HCT116 (cell line): ENCODE measurements at regions not wholly inside any gene's neighbourhood (a gene's known extent, or its start where the extent isn't known, plus 50 kb on each side); places are given as distances from the start of the nearest gene placed in this dataset.

Experiments
- ATAC-seq: fragments of 200-7000 bp; cut with Tn5 transposase; 2 replicates; pipeline ENCODE4 v1.9.1; 2020; ENCODE audit warnings: mild to moderate bottlenecking, moderate library complexity
- BruUV-seq: library from RNA; stranded (reverse); fragments of 400-500 nt; replicated peaks from 2 replicates; lab custom pipeline; 2021; lab: Mats Ljungman, UMichigan
- CTCF ChIA-PET: fragments of 300-600 bp; sonication (Branson Sonifier 250); formaldehyde crosslinking; loops from one replicate; lab custom pipeline; 2021; ENCODE audit warnings: antibody characterized with exemption; lab: Charles Lee
- POLR2A ChIA-PET: fragments of 300-600, 350-600 bp; sonication (Branson Sonifier 250); formaldehyde crosslinking; loops from one replicate; lab custom pipeline; 2021; ENCODE audit warnings: antibody characterized with exemption; lab: Charles Lee
- RAD21 ChIA-PET, 2 experiments: fragments of 300-600 bp; sonication (Branson Sonifier 250); formaldehyde crosslinking; loops; one replicate each; lab custom pipeline; 2023; ENCODE audit warnings: low total read pairs in 2 of 2; ENCODE audit not compliant: uncharacterized antibody in 2 of 2, unreplicated experiment in 2 of 2, low non-redundant PET in 1 of 2; lab: Charles Lee
- DNase-seq: peaks from one replicate; pipeline ENCODE4 v3.0.0-alpha.2; 2010; ENCODE audit warnings: low read depth, low spot score
- H2AFZ ChIP-seq: fragments of 200-600 bp; shearing (Covaris generic), sonication (generic); 2 replicates; pipeline ENCODE4 v1.6.1; 2017; ENCODE audit warnings: low read depth, mixed run types, mixed read lengths, antibody characterized with exemption, low read length; ENCODE audit not compliant: poor library complexity, severe bottlenecking
- H3K27ac ChIP-seq: 2 replicates; pipeline ENCODE4 v1.5.1; 2012; ENCODE audit warnings: low read depth, low read length
- H3K27me3 ChIP-seq: fragments of 200-600 bp; sonication (generic); 2 replicates; pipeline ENCODE4 v1.6.1; 2016; ENCODE audit warnings: mixed run types, low read length, mixed read lengths; ENCODE audit not compliant: insufficient read depth
- H3K36me3 ChIP-seq, 2 experiments: fragments of 200-500 bp in 1 of 2; fragments of 200-600 bp in 1 of 2; sonication (Bioruptor generic) in 1 of 2; sonication (generic) in 1 of 2; 2 replicates each; pipeline versions ENCODE4 v1.5.1 to v1.6.1; 2014 to 2016; ENCODE audit warnings: low read length in 2 of 2, inconsistent platforms in 1 of 2, mixed read lengths in 1 of 2, mixed run types in 1 of 2; ENCODE audit not compliant: insufficient read depth in 2 of 2, control insufficient read depth in 1 of 2
- H3K4me1 ChIP-seq, 2 experiments: fragments of 200-600 bp in 1 of 2; sonication (generic) in 1 of 2; 2 replicates each; pipeline versions ENCODE4 v1.5.1 to v1.6.1; 2012 to 2017; ENCODE audit warnings: low read length in 2 of 2, inconsistent platforms in 1 of 2, mild to moderate bottlenecking in 1 of 2, mixed read lengths in 1 of 2, mixed run types in 1 of 2, moderate library complexity in 1 of 2; ENCODE audit not compliant: insufficient read depth in 2 of 2, control insufficient read depth in 1 of 2
- H3K4me2 ChIP-seq: fragments of 200-600 bp; sonication (generic); 2 replicates; pipeline ENCODE4 v1.6.1; 2017; ENCODE audit warnings: mixed run types, low read length, mixed read lengths
- H3K4me3 ChIP-seq, 2 experiments: fragments of 200-600 bp in 1 of 2; sonication (generic) in 1 of 2; replicated peaks in 1 of 2; 2 replicates each; pipeline ENCODE4 v1.5.1; 2011 to 2016; ENCODE audit warnings: low read length in 2 of 2, control low read depth in 1 of 2, low read depth in 1 of 2, mild to moderate bottlenecking in 1 of 2, mixed read lengths in 1 of 2, mixed run types in 1 of 2
- H3K79me2 ChIP-seq: fragments of 200-600 bp; sonication (generic); 2 replicates; pipeline ENCODE4 v1.6.1; 2017; ENCODE audit warnings: mild to moderate bottlenecking, mixed run types, low read length, moderate library complexity, mixed read lengths; ENCODE audit not compliant: insufficient read depth
- H3K9ac ChIP-seq: fragments of 200-600 bp; sonication (generic); 2 replicates; pipeline ENCODE4 v1.6.1; 2016; ENCODE audit warnings: low read length, mixed read lengths
- H3K9me2 ChIP-seq: fragments of 200-600 bp; sonication (generic), shearing (Covaris generic); 2 replicates; pipeline ENCODE4 v1.6.1; 2017; ENCODE audit warnings: mixed run types, mild to moderate bottlenecking, moderate library complexity; ENCODE audit not compliant: insufficient read depth
- H3K9me3 ChIP-seq, 2 experiments: fragments of 200-500 bp in 1 of 2; fragments of 200-600 bp in 1 of 2; sonication (Bioruptor generic) in 1 of 2; sonication (generic) in 1 of 2; 2 replicates each; pipeline ENCODE4 v1.6.1; 2014 to 2017; ENCODE audit warnings: low read length in 2 of 2, mixed read lengths in 2 of 2, inconsistent platforms in 1 of 2, low read depth in 1 of 2, mild to moderate bottlenecking in 1 of 2, mixed run types in 1 of 2, moderate library complexity in 1 of 2; ENCODE audit not compliant: control insufficient read depth in 1 of 2, insufficient read depth in 1 of 2
- H4K20me1 ChIP-seq: fragments of 200-600 bp; sonication (generic), shearing (Covaris generic); 2 replicates; pipeline ENCODE4 v1.6.1; 2017; ENCODE audit warnings: mixed run types, mild to moderate bottlenecking, moderate library complexity; ENCODE audit not compliant: insufficient read depth
- CBX3 ChIP-seq: IDR thresholded peaks from 2 replicates; pipeline ENCODE4 v1.6.1; 2012; ENCODE audit warnings: low read depth
- CEBPB ChIP-seq: IDR thresholded peaks from 2 replicates; pipeline ENCODE4 v1.6.1; 2012; ENCODE audit warnings: low read depth
- EZH2phosphoT487 ChIP-seq: fragments of 200-600 bp; IDR thresholded peaks from 2 replicates; pipeline ENCODE4 v1.6.1; 2018; ENCODE audit warnings: antibody characterized with exemption, borderline replicate concordance
- POLR2A ChIP-seq: IDR thresholded peaks from 2 replicates; pipeline ENCODE4 v1.7.0; 2011; ENCODE audit warnings: borderline replicate concordance; ENCODE audit not compliant: insufficient read depth, insufficient read length; ENCODE audit errors: extremely low read depth
- SRF ChIP-seq: IDR thresholded peaks from 2 replicates; pipeline ENCODE4 v1.6.1; 2012; ENCODE audit warnings: low read depth
- YY1 ChIP-seq: IDR thresholded peaks from 2 replicates; pipeline ENCODE4 v1.6.1; 2011; ENCODE audit warnings: low read length, low read depth, moderate library complexity, mild to moderate bottlenecking; ENCODE audit not compliant: insufficient replicate concordance; ENCODE audit errors: extremely low read depth
- ZNF274 ChIP-seq: fragments of 200-500 bp; sonication (Bioruptor generic); IDR thresholded peaks from 2 replicates; pipeline ENCODE4 v1.6.1; 2014; ENCODE audit warnings: mild to moderate bottlenecking, low read depth, low read length, inconsistent platforms
- intact Hi-C: fragments of 100-400 bp; cut with micrococcal nuclease; formaldehyde crosslinking; loops from 2 replicates; pipeline ENCODE4 v1.10.0; 2022
- TF ChIP-seq, protein P1 (sequence below): IDR thresholded peaks from 2 replicates; pipeline ENCODE4 v1.6.1; 2011; ENCODE audit warnings: mild to moderate bottlenecking, low read length, moderate library complexity; ENCODE audit not compliant: insufficient replicate concordance; ENCODE audit errors: extremely low read depth

DNA sequence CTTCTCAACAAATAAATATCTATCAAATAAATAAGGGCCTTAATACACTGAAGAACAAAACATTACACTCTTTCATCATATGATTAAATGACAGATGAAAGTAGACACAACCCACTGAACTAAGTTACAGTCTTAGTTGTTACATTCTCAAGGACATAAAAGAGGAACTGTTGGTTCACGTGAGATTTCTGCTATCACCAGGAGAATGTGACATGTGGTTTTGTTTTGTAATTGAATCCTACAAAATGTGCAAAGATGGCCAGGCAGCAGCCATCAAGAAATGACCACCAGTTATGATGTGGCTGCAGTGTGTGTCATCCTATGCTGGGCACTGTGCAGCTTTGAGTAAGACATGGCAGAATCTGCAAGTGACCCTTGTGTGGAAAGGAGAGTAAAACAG is 310.6 kb upstream of the PIK3C3 start:
- CTCF ChIA-PET, result no interaction called here
- no peak for TF ChIP-seq EZH2phosphoT487
- TF ChIP-seq, all 23 proteins: peak for 0
- ChIA-PET POLR2A (no interaction called here), RAD21 (no interaction called here)
- ATAC-seq (no peak), DNase-seq (no peak)
- no peak overlapping the region for H3K4me3 ChIP-seq
- no peaks in the 10 kb centered on the region for H3K36me3 ChIP-seq
- no TSS peak for BruUV-seq
- intact Hi-C loops, result no loop called here
- H3K9ac ChIP-seq, result no peak overlapping the region
- no peak overlapping the region for H3K27ac ChIP-seq
- H3K4me1 ChIP-seq, result no peaks in the 10 kb centered on the region
- H2AFZ ChIP-seq, result no peak overlapping the region
- H3K9me3 ChIP-seq, result peaks cover 13 to 21% of the 10 kb centered on the region in 2 experiments; a peak in 2 of 4 replicates
- no peak overlapping the region for H3K4me2 ChIP-seq
- H3K79me2 ChIP-seq, result no peaks in the 10 kb centered on the region
- no peaks in the 10 kb centered on the region for H4K20me1 ChIP-seq
- H3K27me3 ChIP-seq, result no peaks in the 10 kb centered on the region
- H3K9me2 ChIP-seq, result no peaks in the 10 kb centered on the region

DNA sequence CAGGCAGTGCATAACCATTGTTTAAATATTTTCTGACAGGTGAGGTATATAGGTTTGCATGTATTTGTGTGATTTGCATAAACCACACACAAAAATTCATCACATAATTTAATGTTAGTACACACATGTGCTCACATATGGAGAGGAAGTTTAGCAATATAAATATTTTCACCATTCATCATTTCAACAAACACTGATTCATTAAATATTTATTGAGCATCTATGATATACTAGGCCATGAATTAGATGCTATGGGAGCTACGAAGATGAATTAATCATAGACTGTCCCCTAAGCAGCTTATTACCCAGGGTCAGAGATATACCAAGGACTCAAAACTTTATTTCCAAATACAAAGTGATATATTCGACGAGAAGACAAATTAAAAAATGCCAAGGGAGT is 311.6 kb upstream of the PIK3C3 start:
- Histone ChIP-seq H3K4me3 (no peak overlapping the region), H3K27ac (no peak overlapping the region), H4K20me1 (no peaks in the 10 kb centered on the region), H2AFZ (no peak overlapping the region), H3K9me3 (peaks cover 10 to 21% of the 10 kb centered on the region in 2 experiments; a peak in 2 of 4 replicates), H3K9ac (no peak overlapping the region), H3K4me2 (no peak overlapping the region), H3K9me2 (no peaks in the 10 kb centered on the region), H3K4me1 (no peaks in the 10 kb centered on the region), H3K79me2 (no peaks in the 10 kb centered on the region), H3K36me3 (no peaks in the 10 kb centered on the region), H3K27me3 (no peaks in the 10 kb centered on the region)
- no TSS peak for BruUV-seq
- ChIA-PET CTCF (no interaction called here), POLR2A (no interaction called here), RAD21 (no interaction called here)
- TF ChIP-seq CBX3 (no peak), EZH2phosphoT487 (no peak), YY1 (no peak), ZNF274 (no peak), CEBPB (no peak), POLR2A (no peak), SRF (no peak)
- TF ChIP-seq, protein P1, sequence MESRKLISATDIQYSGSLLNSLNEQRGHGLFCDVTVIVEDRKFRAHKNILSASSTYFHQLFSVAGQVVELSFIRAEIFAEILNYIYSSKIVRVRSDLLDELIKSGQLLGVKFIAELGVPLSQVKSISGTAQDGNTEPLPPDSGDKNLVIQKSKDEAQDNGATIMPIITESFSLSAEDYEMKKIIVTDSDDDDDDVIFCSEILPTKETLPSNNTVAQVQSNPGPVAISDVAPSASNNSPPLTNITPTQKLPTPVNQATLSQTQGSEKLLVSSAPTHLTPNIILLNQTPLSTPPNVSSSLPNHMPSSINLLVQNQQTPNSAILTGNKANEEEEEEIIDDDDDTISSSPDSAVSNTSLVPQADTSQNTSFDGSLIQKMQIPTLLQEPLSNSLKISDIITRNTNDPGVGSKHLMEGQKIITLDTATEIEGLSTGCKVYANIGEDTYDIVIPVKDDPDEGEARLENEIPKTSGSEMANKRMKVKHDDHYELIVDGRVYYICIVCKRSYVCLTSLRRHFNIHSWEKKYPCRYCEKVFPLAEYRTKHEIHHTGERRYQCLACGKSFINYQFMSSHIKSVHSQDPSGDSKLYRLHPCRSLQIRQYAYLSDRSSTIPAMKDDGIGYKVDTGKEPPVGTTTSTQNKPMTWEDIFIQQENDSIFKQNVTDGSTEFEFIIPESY, result no peak
- no peak for DNase-seq
- intact Hi-C loops, result no loop called here
- ATAC-seq, result no peak
